K562 (cell line): ENCODE measurements at regions not wholly inside any gene's neighbourhood (a gene's known extent, or its start where the extent isn't known, plus 50 kb on each side); places are given as distances from the start of the nearest gene placed in this dataset.

Experiments used
- ATAC-seq: fragments of 200-7000 bp; cut with Tn5 transposase; 3 replicates; pipeline ENCODE4 v1.9.1; 2020; ENCODE audit warnings: moderate library complexity
- BruUV-seq: library from RNA; stranded (reverse); fragments of 400-500 nt; replicated peaks from 2 replicates; lab custom pipeline; 2021; lab: Mats Ljungman, UMichigan
- CTCF ChIA-PET: fragments of 300-600 bp; formaldehyde crosslinking; extraction: SDS; loops from one replicate; lab custom pipeline; 2021; ENCODE audit warnings: low intra/inter-chr PET ratio; lab: Yijun Ruan, JAX
- POLR2A ChIA-PET: fragments of 300-600, 350-650 bp; sonication (Branson Sonifier 250); formaldehyde crosslinking; extraction: SDS; loops from one replicate; lab custom pipeline; 2021; ENCODE audit warnings: antibody characterized with exemption, inconsistent platforms; lab: Yijun Ruan, JAX
- DNase-seq, 4 experiments: peaks; one replicate each; pipeline versions ENCODE4 v3.0.0 to v3.0.0-alpha.2; 2011 to 2018; ENCODE audit warnings: low spot score in 3 of 4, mixed read lengths in 3 of 4; ENCODE audit errors: extremely low read depth in 1 of 4
- FAIRE-seq: peaks from 2 replicates; lab custom pipeline; 2011; peaks lifted over from hg19 to GRCh38; lab: Jason Lieb, UNC
- H2AFZ ChIP-seq: 2 replicates; pipeline ENCODE4 v1.6.0; 2011; ENCODE audit warnings: low read depth, low read length, control low read depth, inconsistent platforms
- H3K27ac ChIP-seq: fragments of 200-600 bp; 3 replicates; pipeline ENCODE4 v1.8.0; 2011; ENCODE audit warnings: low read depth, mild to moderate bottlenecking, control low read depth, inconsistent platforms, low read length, moderate library complexity, mixed read lengths; ENCODE audit errors: extremely low read depth
- H3K27me3 ChIP-seq, 2 experiments: fragments of 300-600 bp in 1 of 2; 2 replicates in 1 of 2; 3 replicates in 1 of 2; pipeline versions ENCODE4 v1.6.0 to v1.8.0; 2011; ENCODE audit warnings: inconsistent platforms in 2 of 2, low read length in 2 of 2, mild to moderate bottlenecking in 1 of 2, mixed read lengths in 1 of 2, moderate library complexity in 1 of 2; ENCODE audit not compliant: control insufficient read depth in 2 of 2, insufficient read depth in 2 of 2
- H3K36me3 ChIP-seq: fragments of 300-600 bp; 3 replicates; pipeline ENCODE4 v1.8.0; 2011; ENCODE audit warnings: mild to moderate bottlenecking, low read length, inconsistent platforms; ENCODE audit not compliant: control insufficient read depth, insufficient read depth
- H3K4me1 ChIP-seq, 2 experiments: fragments of 200-600 bp in 1 of 2; replicated peaks in 1 of 2; 2 replicates in 1 of 2; 3 replicates in 1 of 2; pipeline versions ENCODE4 v1.5.1 to v1.8.0; 2011; ENCODE audit warnings: inconsistent platforms in 2 of 2, low read length in 2 of 2, mild to moderate bottlenecking in 1 of 2, mixed read lengths in 1 of 2, moderate library complexity in 1 of 2; ENCODE audit not compliant: control insufficient read depth in 2 of 2, insufficient read depth in 2 of 2
- H3K4me2 ChIP-seq: 2 replicates; pipeline ENCODE4 v1.6.1; 2011; ENCODE audit warnings: low read length, control low read depth, inconsistent platforms, mixed read lengths; ENCODE audit not compliant: insufficient read depth
- H3K4me3 ChIP-seq: fragments of 200-600 bp; sonication (generic), shearing (Covaris generic); 2 replicates; pipeline ENCODE4 v1.5.1; 2016; ENCODE audit warnings: control low read depth, inconsistent platforms
- H3K79me2 ChIP-seq: fragments of 200-600 bp; 3 replicates; pipeline ENCODE4 v1.8.0; 2011; ENCODE audit warnings: low read length, inconsistent platforms; ENCODE audit not compliant: control insufficient read depth, insufficient read depth
- H3K9ac ChIP-seq, 2 experiments: 2 replicates each; pipeline versions ENCODE4 v1.6.0 to v1.6.1; 2011; ENCODE audit warnings: low read depth in 2 of 2, low read length in 2 of 2, control low read depth in 1 of 2, inconsistent platforms in 1 of 2, mild to moderate bottlenecking in 1 of 2, mixed read lengths in 1 of 2; ENCODE audit not compliant: insufficient read depth in 1 of 2
- H3K9me1 ChIP-seq: one replicate; pipeline ENCODE4 v1.6.0; 2011; ENCODE audit warnings: inconsistent platforms, mild to moderate bottlenecking, low read length, moderate library complexity; ENCODE audit not compliant: control insufficient read depth, insufficient read depth
- H3K9me3 ChIP-seq: replicated peaks from 2 replicates; pipeline ENCODE4 v1.5.1; 2011; ENCODE audit warnings: low read depth, low read length, inconsistent platforms; ENCODE audit not compliant: control insufficient read depth, insufficient read depth
- H4K20me1 ChIP-seq: replicated peaks from 2 replicates; pipeline ENCODE4 v1.6.1; 2011; ENCODE audit warnings: low read length, inconsistent platforms, mixed read lengths; ENCODE audit not compliant: control insufficient read depth, insufficient read depth
- E2F4 ChIP-seq: sonication (generic); formaldehyde crosslinking; IDR thresholded peaks from 2 replicates; pipeline ENCODE4 v1.8.0; 2022; ENCODE audit warnings: mild to moderate bottlenecking, low read depth, missing genetic modification reagents
- ELK1 ChIP-seq: sonication (generic); formaldehyde crosslinking; IDR thresholded peaks from 2 replicates; pipeline ENCODE4 v1.8.1; 2022; ENCODE audit warnings: missing genetic modification reagents
- NCOA4 ChIP-seq: fragments of 450-650 bp; IDR thresholded peaks from 2 replicates; pipeline ENCODE4 v1.6.1; 2018; ENCODE audit warnings: mild to moderate bottlenecking; ENCODE audit not compliant: partially characterized antibody
- RFX5 ChIP-seq: IDR thresholded peaks from 2 replicates; pipeline ENCODE4 v1.6.1; 2011; ENCODE audit warnings: low read depth, mild to moderate bottlenecking, improper control_type of control experiment, low read length
- TEAD2 ChIP-seq: fragments of 450-650 bp; IDR thresholded peaks from 2 replicates; pipeline ENCODE4 v1.6.1; 2016; ENCODE audit warnings: missing genetic modification characterization, control low read depth, missing compliant biosample characterization
- ZBED1 ChIP-seq: IDR thresholded peaks from 2 replicates; pipeline ENCODE4 v1.6.1; 2014
- ZBTB33 ChIP-seq: sonication (generic); formaldehyde crosslinking; IDR thresholded peaks from 2 replicates; pipeline ENCODE4 v1.8.1; 2023; ENCODE audit warnings: mild to moderate bottlenecking, missing genetic modification reagents
- ZNF561 ChIP-seq: fragments of 450-650 bp; formaldehyde crosslinking; conservative IDR thresholded peaks from 2 replicates; pipeline ENCODE4 v1.4.0; 2020; ENCODE audit warnings: mild to moderate bottlenecking, moderate library complexity
- ZNF785 ChIP-seq: fragments of 250-450 bp; sonication (Bioruptor Pico); IDR thresholded peaks from 2 replicates; pipeline ENCODE4 v1.4.0; 2020; ENCODE audit warnings: mild to moderate bottlenecking
- WGBS: fragments of 100-300 bp; shearing (Covaris generic); methylation state at CpG from one replicate; pipeline ENCODE4 v1.1.6; 2016; ENCODE audit warnings: low coverage, mixed read lengths; ENCODE audit not compliant: insufficient coverage; ENCODE audit errors: missing lambda C conversion rate; 5-methylcytosine and 5-hydroxymethylcytosine counted together
- in situ Hi-C: fragments of 300-500 bp; cut with MboI; formaldehyde crosslinking; loops from 4 replicates; pipeline ENCODE4 v1.15.0; 2018; ENCODE audit warnings: inconsistent platforms, mixed read lengths
- intact Hi-C: fragments of 100-400 bp; cut with micrococcal nuclease; formaldehyde crosslinking; loops from 2 replicates; pipeline ENCODE4 v1.14.2; 2022

- DNase-seq (no peak), FAIRE-seq (no peak), ATAC-seq (no peak)
- no peaks in the 10 kb centered on the region for H3K9me1 ChIP-seq
- 2% methylated on average over 5 of the region's 5 CpGs for WGBS
- H3K9me3 ChIP-seq, result no peaks in the 10 kb centered on the region
- H3K4me1 ChIP-seq, result no peaks in the 10 kb centered on the region
- H4K20me1 ChIP-seq, result no peaks in the 10 kb centered on the region
- CTCF ChIA-PET, result no interaction called here
- H3K4me2 ChIP-seq, result no peak overlapping the region
- H3K36me3 ChIP-seq, result no peaks in the 10 kb centered on the region
- H3K4me3 ChIP-seq, result no peak overlapping the region
- peaks cover 0 to 6% of the 10 kb centered on the region in 2 experiments; a peak in 1 of 5 replicates for H3K27me3 ChIP-seq
- no peak overlapping the region for H3K9ac ChIP-seq
- in situ Hi-C loops, result no loop called here
- intact Hi-C loops, result no loop called here
- TF ChIP-seq NCOA4 (no peak), TEAD2 (tag) (no peak), ZNF561 (CRISPR knock-in tag) (no peak), ELK1 (CRISPR knock-in tag) (no peak), ZBED1 (no peak), E2F4 (no peak), ZBTB33 (CRISPR knock-in tag) (no peak), RFX5 (no peak), ZNF785 (no peak)
- H3K27ac ChIP-seq, result no peak overlapping the region
- BruUV-seq, result no TSS peak
- no peak overlapping the region for H2AFZ ChIP-seq
- H3K79me2 ChIP-seq, result no peaks in the 10 kb centered on the region
- POLR2A ChIA-PET, result interaction anchor here (0.5 to 0.7 kb wide), 2 partner anchors 129 to 180 kb away, joined by 3 to 4 read pairs; no protein-coding TSS in a partner anchor
These were observed 187.9 kb downstream of the BCL11A start for GRCh38 chr2:60365556-60365955.
